Gastrocnemius medialis (tissue), 4 donors: ENCODE measurements at regions not wholly inside any gene's neighbourhood (a gene's known extent, or its start where the extent isn't known, plus 50 kb on each side); places are given as distances from the start of the nearest gene placed in this dataset.

Experiments
- ATAC-seq, 2 donors: fragments of 150-250 bp; one replicate each; pipeline ENCODE4 v1.9.1; 2016
- DNase-seq, 2 donors: peaks; one replicate each; pipeline ENCODE4 v3.0.0-alpha.2; 2019
- H3K27ac ChIP-seq, 4 donors: fragments of 200-600 bp; sonication (generic); 1 replicate in 1 of 4; 2 replicates in 3 of 4; pipeline ENCODE4 v1.5.1; 2016 to 2018; ENCODE audit warnings: mild to moderate bottlenecking in 2 of 4, moderate library complexity in 1 of 4
- H3K27me3 ChIP-seq, 3 donors: fragments of 200-600 bp; sonication (generic) in 2 of 3; 1 replicate in 1 of 3; 2 replicates in 2 of 3; pipeline versions ENCODE4 v1.5.1 to v1.6.0; 2016 to 2019; ENCODE audit warnings: mild to moderate bottlenecking in 1 of 3, moderate library complexity in 1 of 3
- H3K36me3 ChIP-seq, 2 donors: fragments of 200-600 bp; sonication (generic) in 1 of 2; one replicate each; pipeline ENCODE4 v1.5.1; 2017 to 2018
- H3K4me1 ChIP-seq, 2 donors: fragments of 200-600 bp; sonication (generic) in 1 of 2; one replicate each; pipeline ENCODE4 v1.5.1; 2016 to 2017; ENCODE audit warnings: mild to moderate bottlenecking in 2 of 2
- H3K4me3 ChIP-seq, 4 donors: fragments of 200-600 bp; sonication (generic) in 3 of 4; 1 replicate in 1 of 4; 2 replicates in 3 of 4; pipeline ENCODE4 v1.5.1; 2016 to 2019; ENCODE audit warnings: mild to moderate bottlenecking in 2 of 4
- H3K9me3 ChIP-seq, 3 donors: fragments of 200-600 bp; sonication (generic) in 2 of 3; 1 replicate in 1 of 3; 2 replicates in 2 of 3; pipeline ENCODE4 v1.5.1; 2016 to 2019
- CTCF ChIP-seq, 5 experiments: fragments of 450-650 bp in 3 of 5; fragments of 200-600 bp in 2 of 5; sonication (generic) in 2 of 5; IDR thresholded peaks in 4 of 5; conservative IDR thresholded peaks in 1 of 5; 1 replicate in 4 of 5; 2 replicates in 1 of 5; pipeline ENCODE4 v1.5.1; 2016 to 2019; ENCODE audit warnings: antibody characterized with exemption in 5 of 5, mild to moderate bottlenecking in 3 of 5, moderate library complexity in 3 of 5
- POLR2A ChIP-seq, 2 donors: fragments of 450-650 bp; IDR thresholded peaks; one replicate each; pipeline ENCODE4 v1.6.1; 2017; ENCODE audit warnings: antibody characterized with exemption in 2 of 2, mild to moderate bottlenecking in 2 of 2, moderate library complexity in 2 of 2
- in situ Hi-C, 4 donors: fragments of 200-750 bp; cut with MboI; loops; one replicate each; pipeline versions ENCODE4 v1.15.0 to v1.8.0; 2017; ENCODE audit warnings: low sequenced_read_pairs in 4 of 4
- intact Hi-C: fragments of 100-400 bp; cut with DNase I; formaldehyde crosslinking; loops from one replicate; pipeline ENCODE4 v1.15.1; 2023; ENCODE audit warnings: low total_unique reads

- ATAC-seq (no peak), DNase-seq (no peak)
- H3K4me1 ChIP-seq: no peaks in the 10 kb centered on the region
- H3K9me3 ChIP-seq: no peaks in the 10 kb centered on the region
- H3K36me3 ChIP-seq: no peaks in the 10 kb centered on the region
- no peak overlapping the region for H3K27ac ChIP-seq
- no peaks in the 10 kb centered on the region for H3K27me3 ChIP-seq
- intact Hi-C loops (no loop called here), in situ Hi-C loops (loop anchor here in 1 of 4 donors (25.0 kb wide), 1 partner anchor 782 kb away; no protein-coding TSS in a partner anchor)
- TF ChIP-seq POLR2A (IDR thresholded peaks at IDR 0.05): no peak
- TF ChIP-seq CTCF (IDR thresholded peaks at IDR 0.05 in 4 of 5, conservative IDR thresholded peaks at IDR 0.05 in 1 of 5): no peak
- H3K4me3 ChIP-seq: no peak overlapping the region
Measured at GRCh38 chr13:26155568-26155967, 66.5 kb downstream of the RNF6 start.

- DNase-seq (no peak), ATAC-seq (no peak)
- Histone ChIP-seq H3K4me1 (no peaks in the 10 kb centered on the region), H3K9me3 (no peaks in the 10 kb centered on the region), H3K27ac (no peak overlapping the region), H3K36me3 (no peaks in the 10 kb centered on the region), H3K4me3 (no peak overlapping the region), H3K27me3 (no peaks in the 10 kb centered on the region)
- no peak for TF ChIP-seq CTCF (IDR thresholded peaks at IDR 0.05 in 4 of 5, conservative IDR thresholded peaks at IDR 0.05 in 1 of 5)
- no peak for TF ChIP-seq POLR2A (IDR thresholded peaks at IDR 0.05)
- intact Hi-C loops: no loop called here
- in situ Hi-C loops: no loop called here
Measured at GRCh38 chr13:26133851-26134250, 82.0 kb upstream of the SHISA2 start.

GRCh38 chr13:26133286-26133685, 81.5 kb upstream of the SHISA2 start:
- no peaks in the 10 kb centered on the region for H3K9me3 ChIP-seq
- no peaks in the 10 kb centered on the region for H3K27me3 ChIP-seq
- intact Hi-C loops (no loop called here), in situ Hi-C loops (no loop called here)
- TF ChIP-seq POLR2A (IDR thresholded peaks at IDR 0.05) (no peak), CTCF (IDR thresholded peaks at IDR 0.05 in 4 of 5, conservative IDR thresholded peaks at IDR 0.05 in 1 of 5) (no peak)
- no peak for ATAC-seq
- H3K4me3 ChIP-seq: no peak overlapping the region
- no peak overlapping the region for H3K27ac ChIP-seq
- no peaks in the 10 kb centered on the region for H3K36me3 ChIP-seq
- H3K4me1 ChIP-seq: no peaks in the 10 kb centered on the region
- DNase-seq: no peak

- in situ Hi-C loops: no loop called here
- DNase-seq: no peak
- H3K36me3 ChIP-seq: no peaks in the 10 kb centered on the region
- H3K4me3 ChIP-seq: no peak overlapping the region
- H3K27me3 ChIP-seq: no peaks in the 10 kb centered on the region
- intact Hi-C loops: no loop called here
- no peak overlapping the region for H3K27ac ChIP-seq
- TF ChIP-seq POLR2A (IDR thresholded peaks at IDR 0.05): no peak
- no peak for TF ChIP-seq CTCF (IDR thresholded peaks at IDR 0.05 in 4 of 5, conservative IDR thresholded peaks at IDR 0.05 in 1 of 5)
- ATAC-seq: no peak
- no peaks in the 10 kb centered on the region for H3K4me1 ChIP-seq
- no peaks in the 10 kb centered on the region for H3K9me3 ChIP-seq
Measured at GRCh38 chr13:26132756-26133155, 80.9 kb upstream of the SHISA2 start.

- DNase-seq: no peak
- Histone ChIP-seq H3K9me3 (no peaks in the 10 kb centered on the region), H3K27me3 (no peaks in the 10 kb centered on the region), H3K27ac (no peak overlapping the region), H3K4me3 (no peak overlapping the region), H3K4me1 (no peaks in the 10 kb centered on the region), H3K36me3 (no peaks in the 10 kb centered on the region)
- intact Hi-C loops: no loop called here
- no peak for ATAC-seq
- in situ Hi-C loops: no loop called here
- TF ChIP-seq CTCF (IDR thresholded peaks at IDR 0.05 in 4 of 5, conservative IDR thresholded peaks at IDR 0.05 in 1 of 5) (no peak), POLR2A (IDR thresholded peaks at IDR 0.05) (no peak)
Measured at GRCh38 chr13:26128676-26129075, 76.9 kb upstream of the SHISA2 start.
